ACC112 (cell line): ENCODE measurements at regions not wholly inside any gene's neighbourhood (a gene's known extent, or its start where the extent isn't known, plus 50 kb on each side); places are given as distances from the start of the nearest gene placed in this dataset.

ENCODE experiments used
- H2AFZ ChIP-seq: fragments of 200-600 bp; sonication (generic); one replicate; pipeline ENCODE4 v1.6.0; 2017; ENCODE audit warnings: antibody characterized with exemption, low read length; ENCODE audit not compliant: unreplicated experiment
- H3K27ac ChIP-seq: fragments of 200-600 bp; sonication (generic); 2 replicates; pipeline ENCODE4 v1.5.1; 2014; ENCODE audit warnings: low read depth, mild to moderate bottlenecking, antibody characterized with exemption, low read length, moderate library complexity
- H3K27me3 ChIP-seq: fragments of 200-600 bp; sonication (generic); 2 replicates; pipeline ENCODE4 v1.6.1; 2014; ENCODE audit warnings: mild to moderate bottlenecking, antibody characterized with exemption, low read length, moderate library complexity, mixed read lengths; ENCODE audit not compliant: insufficient read depth
- H3K36me3 ChIP-seq: fragments of 200-600 bp; sonication (generic); 2 replicates; pipeline ENCODE4 v1.6.1; 2016; ENCODE audit warnings: mild to moderate bottlenecking, antibody characterized with exemption, low read length, moderate library complexity, mixed read lengths; ENCODE audit not compliant: insufficient read depth
- H3K4me1 ChIP-seq: fragments of 200-600 bp; sonication (generic); one replicate; pipeline ENCODE4 v1.6.1; 2016; ENCODE audit warnings: low read length, mixed read lengths; ENCODE audit not compliant: insufficient read depth, unreplicated experiment, control insufficient read depth
- H3K4me3 ChIP-seq: fragments of 200-600 bp; sonication (generic); 2 replicates; pipeline ENCODE4 v1.5.1; 2014; ENCODE audit warnings: mild to moderate bottlenecking, low read depth, low read length
- H3K79me2 ChIP-seq: fragments of 200-600 bp; sonication (generic); one replicate; pipeline ENCODE4 v1.6.0; 2016; ENCODE audit warnings: low read length; ENCODE audit not compliant: control insufficient read depth, unreplicated experiment, insufficient read depth

DNA sequence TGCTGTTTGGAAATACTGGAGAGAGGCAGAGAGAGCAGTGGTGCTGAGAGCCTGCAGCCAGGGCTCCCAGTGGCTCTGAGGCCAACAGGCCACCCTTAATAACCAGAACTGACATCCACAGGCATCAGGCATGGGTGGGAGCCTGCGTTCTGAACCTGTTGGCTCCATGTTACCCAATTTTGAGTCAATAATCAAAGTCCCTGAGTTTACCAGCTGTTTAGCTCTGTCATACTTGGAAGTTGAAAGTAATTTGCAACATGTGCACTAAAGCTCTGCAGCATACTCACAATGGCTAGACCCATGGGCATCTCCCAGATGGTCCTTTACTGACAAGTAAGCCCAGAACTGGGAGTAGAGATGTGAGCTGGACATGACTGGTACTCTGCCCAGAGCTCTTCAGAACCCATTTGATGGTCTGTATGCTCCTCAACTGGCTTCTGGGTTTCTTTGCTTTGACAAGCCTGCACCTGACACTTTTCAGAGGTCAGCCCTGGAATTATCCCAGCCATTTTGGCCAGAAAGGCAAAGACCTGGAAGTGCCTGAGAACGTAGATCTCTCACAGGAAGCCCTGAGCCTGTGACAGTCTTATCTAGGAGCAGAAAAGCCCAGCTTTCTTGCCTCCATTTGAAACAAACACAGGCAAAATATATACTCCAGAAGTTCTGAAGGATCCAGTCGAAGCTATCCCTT is 122.4 kb upstream of the CITED2 start:
- no peaks in the 10 kb centered on the region for H3K36me3 ChIP-seq
- H3K79me2 ChIP-seq = no peaks in the 10 kb centered on the region
- no peak overlapping the region for H3K27ac ChIP-seq
- H3K4me3 ChIP-seq = no peak overlapping the region
- H3K4me1 ChIP-seq = no peaks in the 10 kb centered on the region
- H3K27me3 ChIP-seq = no peaks in the 10 kb centered on the region
- no peak overlapping the region for H2AFZ ChIP-seq

DNA sequence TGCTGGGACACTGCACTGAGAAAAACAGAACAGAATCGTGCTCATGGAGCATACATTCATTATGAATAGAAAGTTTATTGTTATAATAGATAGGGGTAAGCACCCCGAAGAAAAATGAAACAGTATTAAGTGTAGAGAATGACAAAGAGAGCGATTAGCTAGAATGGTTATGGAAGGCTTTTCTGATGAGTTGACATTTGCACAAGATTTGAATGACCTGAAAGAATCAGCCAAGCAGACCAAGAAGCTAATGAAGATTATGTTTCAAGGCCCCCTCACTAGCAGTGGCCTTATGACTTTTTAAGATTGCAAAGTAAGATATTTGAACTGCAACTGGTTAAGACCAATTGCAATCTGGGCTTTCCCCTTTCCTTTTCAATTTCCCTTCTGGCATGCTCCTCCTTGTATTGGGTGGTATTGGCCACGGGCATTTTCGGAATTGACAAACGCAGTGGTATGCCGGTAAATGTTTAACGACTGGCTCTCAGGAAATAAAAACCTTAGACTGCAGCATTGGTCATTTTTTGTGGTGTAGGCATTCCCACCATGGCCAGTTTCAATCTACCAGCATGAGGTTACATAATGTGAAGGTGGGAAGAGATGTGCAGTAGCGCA is 120.0 kb upstream of the CITED2 start:
- H3K27me3 ChIP-seq = no peaks in the 10 kb centered on the region
- no peak overlapping the region for H3K27ac ChIP-seq
- no peaks in the 10 kb centered on the region for H3K36me3 ChIP-seq
- no peak overlapping the region for H2AFZ ChIP-seq
- H3K79me2 ChIP-seq = no peaks in the 10 kb centered on the region
- no peak overlapping the region for H3K4me3 ChIP-seq
- no peaks in the 10 kb centered on the region for H3K4me1 ChIP-seq

DNA sequence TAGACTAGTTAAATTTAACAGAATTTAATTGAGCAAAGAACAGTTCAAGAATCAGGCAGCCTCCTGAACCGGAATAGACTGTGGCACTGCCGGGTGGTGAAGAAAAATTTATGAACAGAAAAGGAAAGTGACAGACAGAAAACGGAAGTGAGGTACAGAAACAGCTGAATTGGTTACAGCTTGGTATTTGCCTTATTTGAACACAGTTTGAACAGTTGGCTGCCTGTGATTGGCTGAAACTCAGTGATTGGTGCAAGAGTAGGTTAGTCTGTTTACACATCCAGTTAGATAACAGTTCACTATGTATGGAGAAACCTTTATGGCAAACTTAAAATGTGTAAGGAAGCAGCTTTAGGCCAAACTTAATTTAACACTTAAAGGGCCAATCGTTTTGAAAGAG is 116.0 kb upstream of the CITED2 start:
- H3K27me3 ChIP-seq = no peaks in the 10 kb centered on the region
- H3K36me3 ChIP-seq = no peaks in the 10 kb centered on the region
- no peak overlapping the region for H3K4me3 ChIP-seq
- H3K27ac ChIP-seq = no peak overlapping the region
- H3K79me2 ChIP-seq = no peaks in the 10 kb centered on the region
- H2AFZ ChIP-seq = peak overlapping the region; percentile 45
- H3K4me1 ChIP-seq = no peaks in the 10 kb centered on the region

DNA sequence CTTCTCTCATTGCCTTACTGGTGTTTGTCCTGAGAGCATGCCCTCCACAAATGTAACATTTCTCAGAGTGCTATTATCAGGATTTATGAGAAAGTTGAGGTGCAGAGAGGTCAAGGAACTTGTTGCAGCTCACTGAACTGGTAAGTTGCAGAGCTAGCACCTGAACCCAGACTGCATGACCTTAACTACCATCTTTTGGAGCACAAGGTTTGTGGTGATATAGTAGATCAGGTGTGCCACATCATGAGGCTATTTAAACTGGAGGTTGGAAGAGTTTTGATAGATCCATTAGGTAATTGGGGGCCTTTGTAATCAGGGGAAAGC is 112.0 kb upstream of the CITED2 start:
- H3K79me2 ChIP-seq = no peaks in the 10 kb centered on the region
- H3K4me3 ChIP-seq = no peak overlapping the region
- no peak overlapping the region for H2AFZ ChIP-seq
- no peaks in the 10 kb centered on the region for H3K27me3 ChIP-seq
- no peak overlapping the region for H3K27ac ChIP-seq
- no peaks in the 10 kb centered on the region for H3K36me3 ChIP-seq
- no peaks in the 10 kb centered on the region for H3K4me1 ChIP-seq

DNA sequence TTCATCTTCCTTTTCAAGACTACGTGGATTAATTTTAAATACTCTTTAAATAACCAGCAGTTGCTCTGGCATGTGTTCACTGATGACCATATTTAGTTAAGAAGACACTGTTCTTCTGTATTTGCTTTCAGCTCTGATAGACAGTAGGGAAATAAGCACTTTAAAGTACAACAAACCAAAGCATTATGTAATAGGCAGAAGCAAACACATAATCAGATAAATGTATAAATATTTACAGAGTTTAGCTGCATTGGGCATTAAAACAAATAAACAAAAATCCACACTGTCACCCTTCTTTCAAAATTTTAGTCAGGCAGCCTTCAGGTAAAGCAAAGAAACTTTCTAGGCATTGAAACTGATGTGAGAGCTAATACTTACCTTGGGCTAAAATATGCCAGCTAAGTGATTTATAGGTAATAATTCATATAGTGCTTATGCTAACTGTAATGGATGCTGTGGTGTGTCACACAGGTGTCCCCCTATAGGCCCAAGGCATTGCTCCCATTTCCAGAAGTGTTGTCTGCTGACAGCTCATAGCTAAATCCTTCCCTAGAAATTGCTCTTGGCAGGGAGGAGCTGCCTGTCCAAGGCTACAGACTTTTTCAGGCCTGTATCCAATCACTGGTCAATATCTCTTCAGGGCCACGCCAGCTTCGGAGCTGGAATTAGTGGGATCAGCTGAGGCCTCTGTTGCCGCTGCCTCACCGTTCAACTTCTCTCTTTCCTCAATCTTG is 111.5 kb upstream of the CITED2 start:
- H3K27me3 ChIP-seq = no peaks in the 10 kb centered on the region
- no peaks in the 10 kb centered on the region for H3K79me2 ChIP-seq
- no peak overlapping the region for H2AFZ ChIP-seq
- H3K4me3 ChIP-seq = no peak overlapping the region
- no peaks in the 10 kb centered on the region for H3K4me1 ChIP-seq
- no peak overlapping the region for H3K27ac ChIP-seq
- H3K36me3 ChIP-seq = no peaks in the 10 kb centered on the region

DNA sequence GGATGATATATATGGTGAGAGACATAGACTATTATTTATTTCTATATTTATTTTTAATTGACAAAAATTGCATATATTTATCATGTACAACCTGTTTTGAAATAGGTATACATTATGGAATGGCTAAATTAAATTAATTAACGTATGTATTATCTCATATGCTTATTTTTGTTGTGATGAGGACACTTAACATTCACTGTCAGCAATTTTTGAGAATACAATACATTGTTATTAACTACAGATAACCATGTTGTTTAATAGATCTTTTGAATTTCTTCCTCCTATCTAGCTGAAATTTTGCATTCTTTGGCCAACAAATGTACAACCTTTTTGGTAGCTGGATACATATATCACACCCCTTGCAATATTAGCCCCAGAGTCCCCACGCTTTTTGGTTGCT is 110.7 kb upstream of the CITED2 start:
- Histone ChIP-seq H2AFZ (no peak overlapping the region), H3K4me3 (no peak overlapping the region), H3K27me3 (no peaks in the 10 kb centered on the region), H3K36me3 (no peaks in the 10 kb centered on the region), H3K79me2 (no peaks in the 10 kb centered on the region), H3K4me1 (no peaks in the 10 kb centered on the region), H3K27ac (no peak overlapping the region)

DNA sequence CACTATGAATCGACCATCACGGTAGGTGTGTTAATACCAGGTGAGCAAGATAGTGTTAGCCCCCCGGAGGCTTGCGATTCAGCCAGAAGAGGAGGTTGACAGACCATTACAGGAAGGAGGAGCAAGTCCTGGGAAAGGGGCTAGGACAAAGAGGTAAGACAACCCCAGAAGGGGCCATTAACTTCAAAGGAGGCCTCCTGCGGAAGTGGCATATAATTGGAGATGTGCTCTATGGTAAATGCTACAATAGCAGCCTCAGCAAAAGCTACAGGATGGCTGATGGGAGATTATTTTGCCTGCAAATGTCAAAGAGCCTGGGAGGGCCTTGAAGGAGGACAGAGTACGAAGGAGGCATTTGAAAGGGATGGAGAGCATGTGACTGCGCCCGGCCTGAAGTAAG is 108.6 kb upstream of the CITED2 start:
- H3K4me3 ChIP-seq = no peak overlapping the region
- no peaks in the 10 kb centered on the region for H3K36me3 ChIP-seq
- no peaks in the 10 kb centered on the region for H3K4me1 ChIP-seq
- H3K27me3 ChIP-seq = no peaks in the 10 kb centered on the region
- H3K79me2 ChIP-seq = no peaks in the 10 kb centered on the region
- no peak overlapping the region for H3K27ac ChIP-seq
- no peak overlapping the region for H2AFZ ChIP-seq

DNA sequence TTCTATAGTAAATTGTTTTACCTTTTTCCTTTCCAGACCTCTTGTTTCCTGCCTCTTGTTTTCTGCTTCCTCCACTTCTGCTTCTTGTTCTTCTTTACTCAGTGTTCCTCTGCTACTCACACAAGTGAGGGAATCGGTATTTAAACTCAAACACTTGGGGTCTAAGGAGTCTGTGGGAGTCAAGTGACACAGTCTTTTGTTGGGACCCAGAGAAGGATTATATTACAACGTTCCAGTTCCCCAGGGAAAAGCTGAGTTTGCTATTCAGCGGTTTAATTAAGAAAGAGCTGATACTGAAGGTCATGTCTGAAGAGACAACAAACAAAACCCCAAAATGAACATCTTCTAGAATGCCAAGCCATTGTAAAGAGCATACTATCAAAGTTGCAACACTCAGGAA is 107.8 kb upstream of the CITED2 start:
- no peak overlapping the region for H3K4me3 ChIP-seq
- no peaks in the 10 kb centered on the region for H3K27me3 ChIP-seq
- no peaks in the 10 kb centered on the region for H3K79me2 ChIP-seq
- H3K36me3 ChIP-seq = no peaks in the 10 kb centered on the region
- H2AFZ ChIP-seq = peak overlapping the region; percentile 32
- no peaks in the 10 kb centered on the region for H3K4me1 ChIP-seq
- no peak overlapping the region for H3K27ac ChIP-seq

DNA sequence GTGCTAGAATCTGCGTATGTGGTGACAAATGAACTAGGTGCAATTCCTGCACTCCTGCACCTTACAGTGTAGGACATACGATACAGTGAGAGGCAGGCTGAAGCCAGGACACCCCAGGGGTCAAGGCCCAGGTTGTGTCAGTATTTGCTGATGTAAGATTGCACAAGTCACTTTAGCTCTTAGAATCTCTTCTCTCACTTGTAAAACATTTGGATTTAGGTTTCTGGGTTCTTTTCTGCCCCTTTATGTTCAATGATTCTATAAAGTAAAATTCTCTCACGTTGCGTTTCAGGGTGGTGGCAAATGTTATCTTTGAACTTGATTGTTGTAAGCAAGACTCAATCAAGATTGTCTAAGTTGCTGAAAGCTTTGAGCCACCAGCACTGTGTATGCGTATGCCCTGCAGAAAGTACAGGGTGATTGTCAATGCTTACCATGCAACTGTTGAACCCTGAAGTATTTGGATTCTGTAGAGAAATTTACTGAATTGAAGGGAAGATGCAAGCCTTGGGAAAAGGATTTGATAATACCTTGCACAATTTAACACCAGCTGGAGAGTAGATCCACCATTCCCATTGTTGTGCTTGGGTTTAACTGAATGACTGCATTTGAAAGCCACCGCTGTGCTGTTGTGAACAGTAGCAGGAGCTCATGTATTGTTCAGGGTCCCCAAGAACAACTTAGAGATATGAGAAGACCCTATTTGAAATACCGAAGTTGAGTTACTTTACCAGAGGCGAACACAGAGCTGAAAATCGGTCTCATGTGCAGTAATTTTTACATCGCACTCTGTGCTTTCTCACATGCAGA is 106.1 kb upstream of the CITED2 start:
- Histone ChIP-seq H3K4me3 (no peak overlapping the region), H3K4me1 (no peaks in the 10 kb centered on the region), H3K27ac (no peak overlapping the region), H2AFZ (no peak overlapping the region), H3K27me3 (no peaks in the 10 kb centered on the region), H3K36me3 (no peaks in the 10 kb centered on the region), H3K79me2 (no peaks in the 10 kb centered on the region)

DNA sequence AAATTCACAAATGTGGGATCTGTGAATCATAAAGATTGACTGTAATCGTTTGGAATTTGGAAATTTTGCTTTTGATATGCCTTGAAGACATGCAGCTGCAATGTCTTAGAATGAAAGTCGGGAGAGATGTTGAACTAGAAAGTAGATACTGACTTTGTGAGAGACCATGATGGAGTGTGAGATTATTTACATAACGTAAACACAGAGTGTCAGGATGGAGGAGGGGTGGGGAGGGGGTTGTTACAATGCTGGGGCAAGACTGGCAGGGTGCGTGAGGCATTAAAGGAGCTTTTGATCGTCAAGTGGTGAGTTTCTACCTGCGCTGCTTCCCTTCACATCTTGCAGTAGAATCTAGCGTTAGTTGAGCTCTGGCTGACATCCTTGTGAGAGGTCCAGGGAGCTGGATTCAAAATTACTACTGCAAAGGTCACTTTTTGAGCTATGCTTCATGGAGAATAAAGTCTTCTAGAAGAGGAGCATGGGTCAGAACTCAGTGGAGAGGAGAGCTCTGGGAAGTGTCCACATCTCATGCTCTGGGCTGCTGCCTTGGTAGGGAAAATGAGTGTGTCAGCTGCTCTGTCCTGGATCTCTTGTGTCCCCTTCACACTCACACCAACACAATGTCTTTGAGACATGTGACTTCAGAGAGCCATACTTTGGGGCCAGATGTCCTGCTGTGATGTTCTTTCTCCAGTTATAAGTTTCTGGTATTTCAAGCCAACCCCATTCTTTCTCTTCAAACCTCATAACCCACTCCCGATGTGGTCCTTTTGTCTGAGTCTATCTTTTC is 105.2 kb upstream of the CITED2 start:
- H3K79me2 ChIP-seq = no peaks in the 10 kb centered on the region
- no peak overlapping the region for H3K4me3 ChIP-seq
- peaks cover 3% of the 10 kb centered on the region for H3K4me1 ChIP-seq
- no peaks in the 10 kb centered on the region for H3K36me3 ChIP-seq
- H3K27me3 ChIP-seq = no peaks in the 10 kb centered on the region
- H2AFZ ChIP-seq = no peak overlapping the region
- H3K27ac ChIP-seq = no peak overlapping the region
